Esophagus muscularis mucosa (tissue), 4 donors: ENCODE measurements at regions not wholly inside any gene's neighbourhood (a gene's known extent, or its start where the extent isn't known, plus 50 kb on each side); places are given as distances from the start of the nearest gene placed in this dataset.

Experiments used
- CTCF ChIP-seq, 3 experiments: fragments of 200-600 bp in 2 of 3; fragments of 450-650 bp in 1 of 3; sonication (generic) in 2 of 3; IDR thresholded peaks; one replicate each; pipeline ENCODE4 v1.5.1; 2017 to 2019; ENCODE audit warnings: antibody characterized with exemption in 3 of 3, mild to moderate bottlenecking in 2 of 3, moderate library complexity in 1 of 3
- EP300 ChIP-seq: sonication (generic); formaldehyde crosslinking; IDR thresholded peaks from one replicate; pipeline ENCODE4 v1.6.1; 2017; ENCODE audit warnings: antibody characterized with exemption
- POLR2A ChIP-seq: fragments of 450-650 bp; IDR thresholded peaks from one replicate; pipeline ENCODE4 v1.6.1; 2017; ENCODE audit warnings: antibody characterized with exemption, moderate library complexity, mild to moderate bottlenecking, low read depth
- POLR2AphosphoS5 ChIP-seq, 2 donors: sonication (generic); formaldehyde crosslinking; IDR thresholded peaks; one replicate each; pipeline ENCODE4 v1.6.1; 2017; ENCODE audit warnings: antibody characterized with exemption in 2 of 2

DNA sequence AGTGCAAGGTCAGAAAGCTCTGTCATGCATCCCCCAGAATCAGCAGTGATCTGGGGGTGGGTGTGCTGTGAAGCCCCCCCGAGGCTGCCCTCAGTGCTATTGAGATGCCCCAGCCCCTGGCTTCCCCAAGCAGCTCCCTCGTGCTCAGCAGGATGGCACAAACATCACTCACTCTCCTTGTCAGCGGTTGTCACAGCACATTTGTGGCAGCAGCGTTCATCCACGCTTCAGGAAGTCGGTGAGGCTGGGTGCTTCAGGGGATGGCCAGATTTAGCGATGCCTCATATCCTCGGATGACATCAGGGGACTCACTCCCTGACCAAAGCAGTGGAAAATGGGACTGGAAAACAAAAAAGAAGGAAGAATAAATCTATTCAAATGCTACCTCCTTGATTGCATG lies 54.4 kb upstream of the SLC6A11 start:
- no peak for TF ChIP-seq POLR2AphosphoS5 (IDR thresholded peaks at IDR 0.05)
- TF ChIP-seq CTCF (IDR thresholded peaks at IDR 0.05): no peak
- no peak for TF ChIP-seq POLR2A
- TF ChIP-seq EP300: no peak
